Ascending aorta (tissue), 2 donors: ENCODE measurements at regions not wholly inside any gene's neighbourhood (a gene's known extent, or its start where the extent isn't known, plus 50 kb on each side); places are given as distances from the start of the nearest gene placed in this dataset.
A peak's percentile ranks its signal among the peaks of the same experiment; 100 is the strongest.

Experiments used
- DNase-seq, 2 donors: peaks; one replicate each; pipeline ENCODE4 v3.0.0-alpha.2; 2019; ENCODE audit warnings: low spot score in 2 of 2
- H3K27ac ChIP-seq, 2 donors: fragments of 200-600 bp; sonication (generic); one replicate each; pipeline ENCODE4 v1.5.1; 2016 to 2017; ENCODE audit warnings: mild to moderate bottlenecking in 1 of 2
- H3K27me3 ChIP-seq: fragments of 200-600 bp; sonication (generic); one replicate; pipeline ENCODE4 v1.5.1; 2017
- H3K36me3 ChIP-seq, 2 donors: fragments of 200-600 bp; sonication (generic); one replicate each; pipeline ENCODE4 v1.5.1; 2016
- H3K4me1 ChIP-seq, 2 donors: fragments of 200-600 bp; sonication (generic); one replicate each; pipeline ENCODE4 v1.5.1; 2016 to 2017; ENCODE audit warnings: mild to moderate bottlenecking in 1 of 2
- H3K4me3 ChIP-seq, 2 donors: fragments of 200-600 bp; sonication (generic); one replicate each; pipeline ENCODE4 v1.5.1; 2016 to 2017; ENCODE audit warnings: mild to moderate bottlenecking in 1 of 2
- H3K9me3 ChIP-seq, 2 donors: fragments of 200-600 bp; sonication (generic); one replicate each; pipeline ENCODE4 v1.5.1; 2016
- intact Hi-C: fragments of 100-400 bp; cut with DNase I; formaldehyde crosslinking; loops from one replicate; pipeline ENCODE4 v1.15.1; 2023
- TF ChIP-seq, protein P1 (sequence below), 3 experiments: fragments of 200-600 bp in 2 of 3; fragments of 450-650 bp in 1 of 3; sonication (generic) in 2 of 3; IDR thresholded peaks; one replicate each; pipeline ENCODE4 v1.5.1; 2016 to 2019; ENCODE audit warnings: antibody characterized with exemption in 3 of 3, mild to moderate bottlenecking in 1 of 3, moderate library complexity in 1 of 3

DNA sequence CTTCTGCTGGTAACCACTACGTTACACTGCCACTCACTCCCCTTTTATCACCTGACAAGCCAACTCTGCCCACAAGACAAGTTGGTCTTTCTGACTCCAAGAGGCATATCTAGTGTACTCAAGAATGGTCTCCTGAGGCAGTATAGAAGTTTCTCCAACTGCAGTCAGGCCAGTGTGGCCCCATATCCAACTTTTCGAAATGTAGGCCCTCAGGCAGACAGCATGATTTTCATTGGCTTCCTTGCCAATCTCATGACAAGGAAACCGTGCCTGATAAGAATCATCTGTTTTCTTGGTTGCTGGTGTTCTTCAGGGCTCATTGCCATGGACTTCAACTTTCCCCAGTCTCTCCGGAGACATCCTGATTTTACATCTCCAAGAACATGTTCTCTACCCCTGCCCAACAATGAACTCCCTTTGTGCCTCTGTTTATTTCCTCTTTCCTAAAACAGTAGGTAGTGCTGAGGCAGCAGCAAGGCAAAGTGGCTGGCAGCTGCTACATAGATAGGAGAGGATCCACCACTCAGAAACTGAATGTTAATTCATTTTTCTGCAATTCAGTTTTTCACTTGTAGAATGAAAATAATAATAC is 62.6 kb upstream of the SEMA6A start:
- no peaks in the 10 kb centered on the region for H3K4me1 ChIP-seq
- no peaks in the 10 kb centered on the region for H3K36me3 ChIP-seq
- H3K27me3 ChIP-seq: no peaks in the 10 kb centered on the region
- TF ChIP-seq, protein P1, sequence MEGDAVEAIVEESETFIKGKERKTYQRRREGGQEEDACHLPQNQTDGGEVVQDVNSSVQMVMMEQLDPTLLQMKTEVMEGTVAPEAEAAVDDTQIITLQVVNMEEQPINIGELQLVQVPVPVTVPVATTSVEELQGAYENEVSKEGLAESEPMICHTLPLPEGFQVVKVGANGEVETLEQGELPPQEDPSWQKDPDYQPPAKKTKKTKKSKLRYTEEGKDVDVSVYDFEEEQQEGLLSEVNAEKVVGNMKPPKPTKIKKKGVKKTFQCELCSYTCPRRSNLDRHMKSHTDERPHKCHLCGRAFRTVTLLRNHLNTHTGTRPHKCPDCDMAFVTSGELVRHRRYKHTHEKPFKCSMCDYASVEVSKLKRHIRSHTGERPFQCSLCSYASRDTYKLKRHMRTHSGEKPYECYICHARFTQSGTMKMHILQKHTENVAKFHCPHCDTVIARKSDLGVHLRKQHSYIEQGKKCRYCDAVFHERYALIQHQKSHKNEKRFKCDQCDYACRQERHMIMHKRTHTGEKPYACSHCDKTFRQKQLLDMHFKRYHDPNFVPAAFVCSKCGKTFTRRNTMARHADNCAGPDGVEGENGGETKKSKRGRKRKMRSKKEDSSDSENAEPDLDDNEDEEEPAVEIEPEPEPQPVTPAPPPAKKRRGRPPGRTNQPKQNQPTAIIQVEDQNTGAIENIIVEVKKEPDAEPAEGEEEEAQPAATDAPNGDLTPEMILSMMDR (IDR thresholded peaks at IDR 0.05): no peak
- no peak overlapping the region for H3K4me3 ChIP-seq
- intact Hi-C loops: no loop called here
- no peaks in the 10 kb centered on the region for H3K9me3 ChIP-seq
- H3K27ac ChIP-seq: no peak overlapping the region
- no peak for DNase-seq

- TF ChIP-seq, protein P1 (IDR thresholded peaks at IDR 0.05): no peak
- Histone ChIP-seq H3K27ac (no peak overlapping the region), H3K36me3 (no peaks in the 10 kb centered on the region), H3K4me1 (no peaks in the 10 kb centered on the region), H3K9me3 (no peaks in the 10 kb centered on the region), H3K4me3 (no peak overlapping the region), H3K27me3 (no peaks in the 10 kb centered on the region)
- intact Hi-C loops: no loop called here
- no peak for DNase-seq
Observed at GRCh38 chr5:116632890-116633289, 58.3 kb upstream of the SEMA6A start.

- intact Hi-C loops: no loop called here
- no peaks in the 10 kb centered on the region for H3K36me3 ChIP-seq
- no peak for DNase-seq
- no peak overlapping the region for H3K27ac ChIP-seq
- no peaks in the 10 kb centered on the region for H3K4me1 ChIP-seq
- no peak overlapping the region for H3K4me3 ChIP-seq
- H3K9me3 ChIP-seq: no peaks in the 10 kb centered on the region
- H3K27me3 ChIP-seq: no peaks in the 10 kb centered on the region
- TF ChIP-seq, protein P1 (IDR thresholded peaks at IDR 0.05): no peak
Observed at GRCh38 chr5:116631147-116631546, 56.5 kb upstream of the SEMA6A start.

DNA sequence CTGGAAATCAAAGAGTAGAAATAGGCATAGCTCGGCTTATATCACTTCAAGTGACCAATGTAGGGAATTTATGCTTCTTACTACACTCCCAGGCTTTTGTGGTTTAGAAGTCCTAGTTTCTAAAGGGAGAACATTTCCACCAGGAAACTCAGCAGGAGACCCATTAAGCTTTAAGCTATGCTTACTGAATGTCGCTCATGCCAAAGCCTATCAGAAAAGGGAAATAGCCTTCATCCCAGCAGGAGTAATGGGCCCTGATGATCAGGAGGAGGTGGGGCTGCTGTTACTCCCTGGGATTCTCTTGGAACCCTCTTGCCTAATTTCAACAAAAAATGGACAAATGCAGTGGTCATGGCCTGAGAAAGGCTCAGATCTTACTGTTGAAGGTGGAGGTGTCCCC is 54.5 kb upstream of the SEMA6A start:
- H3K4me1 ChIP-seq: no peaks in the 10 kb centered on the region
- H3K27me3 ChIP-seq: no peaks in the 10 kb centered on the region
- no peak for DNase-seq
- intact Hi-C loops: no loop called here
- H3K36me3 ChIP-seq: no peaks in the 10 kb centered on the region
- H3K4me3 ChIP-seq: no peak overlapping the region
- no peak overlapping the region for H3K27ac ChIP-seq
- TF ChIP-seq, protein P1 (IDR thresholded peaks at IDR 0.05): no peak
- no peaks in the 10 kb centered on the region for H3K9me3 ChIP-seq

DNA sequence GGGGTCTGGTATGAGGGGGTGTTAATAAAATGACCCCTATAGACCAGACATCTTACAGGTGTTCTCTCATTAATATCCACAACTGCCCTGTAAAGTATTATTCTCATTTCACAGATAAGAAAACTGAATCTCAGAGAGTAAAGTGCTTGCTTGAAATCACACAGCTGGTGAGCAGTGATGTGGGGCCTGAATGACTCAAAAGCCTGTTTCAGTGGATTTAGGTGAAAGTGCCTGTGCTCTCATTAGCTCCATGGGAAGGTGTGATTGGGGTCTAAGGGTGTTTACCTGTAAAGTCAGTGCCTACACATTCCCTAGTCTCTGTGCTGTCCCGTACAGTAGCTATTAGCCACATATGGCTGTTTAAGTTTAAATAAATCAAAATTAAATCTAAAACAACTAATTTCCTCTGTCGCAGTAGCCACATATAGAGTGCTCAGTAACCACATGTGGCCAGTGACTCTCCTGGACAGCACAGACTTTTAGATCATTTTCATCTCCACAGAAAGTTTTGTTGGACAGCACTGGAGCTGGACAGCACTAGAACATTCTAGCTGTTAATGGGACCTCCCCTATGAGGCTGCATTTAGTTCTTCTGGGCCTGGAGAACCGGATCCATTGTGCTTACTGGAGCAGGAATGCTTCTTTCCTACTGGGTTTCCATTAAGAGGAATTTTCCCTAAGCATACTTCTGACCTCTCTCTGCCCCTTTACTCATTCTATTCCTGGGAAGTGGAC is 52.5 kb upstream of the SEMA6A start:
- no peaks in the 10 kb centered on the region for H3K36me3 ChIP-seq
- H3K9me3 ChIP-seq: no peaks in the 10 kb centered on the region
- H3K27me3 ChIP-seq: no peaks in the 10 kb centered on the region
- intact Hi-C loops: no loop called here
- H3K4me3 ChIP-seq: no peak overlapping the region
- no peaks in the 10 kb centered on the region for H3K4me1 ChIP-seq
- H3K27ac ChIP-seq: peak overlapping the region in 1 of 2 donors; percentile 2
- TF ChIP-seq, protein P1 (IDR thresholded peaks at IDR 0.05): no peak
- DNase-seq: no peak
